A673 (cell line): ENCODE measurements at regions not wholly inside any gene's neighbourhood (a gene's known extent, or its start where the extent isn't known, plus 50 kb on each side); places are given as distances from the start of the nearest gene placed in this dataset.

Source experiments
- BruUV-seq: library from RNA; stranded (reverse); fragments of 400-500 nt; replicated peaks from 2 replicates; lab custom pipeline; 2021; lab: Mats Ljungman, UMichigan
- CTCF ChIA-PET: fragments of 300-600 bp; sonication (Branson Sonifier 250); formaldehyde crosslinking; loops from one replicate; lab custom pipeline; 2022; ENCODE audit warnings: antibody characterized with exemption; lab: Charles Lee
- POLR2A ChIA-PET: fragments of 300-600 bp; sonication (Branson Sonifier 250); formaldehyde crosslinking; loops from one replicate; lab custom pipeline; 2022; ENCODE audit warnings: antibody characterized with exemption; ENCODE audit not compliant: low non-redundant PET; lab: Charles Lee
- DNase-seq: peaks from one replicate; pipeline ENCODE4 v3.0.0-alpha.2; 2015; ENCODE audit warnings: low spot score
- H3K27ac ChIP-seq: fragments of 200-600 bp; sonication (generic); 2 replicates; pipeline ENCODE4 v1.5.1; 2016; ENCODE audit warnings: mixed run types, low read depth, mild to moderate bottlenecking, mixed read lengths, antibody characterized with exemption, low read length; ENCODE audit not compliant: poor library complexity, severe bottlenecking
- H3K27me3 ChIP-seq: fragments of 200-600 bp; sonication (generic); replicated peaks from 2 replicates; pipeline ENCODE4 v1.6.1; 2017; ENCODE audit warnings: mixed run types, low read depth, mild to moderate bottlenecking, mixed read lengths, antibody characterized with exemption, low read length; ENCODE audit not compliant: insufficient read depth, poor library complexity
- H3K36me3 ChIP-seq: fragments of 200-600 bp; sonication (generic); 2 replicates; pipeline ENCODE4 v1.6.1; 2016; ENCODE audit warnings: mixed run types, mild to moderate bottlenecking, mixed read lengths, antibody characterized with exemption, low read length; ENCODE audit not compliant: insufficient read depth, poor library complexity, severe bottlenecking
- H3K4me1 ChIP-seq: fragments of 200-600 bp; sonication (generic); 2 replicates; pipeline ENCODE4 v1.6.1; 2017; ENCODE audit warnings: mixed run types, mild to moderate bottlenecking, mixed read lengths, antibody characterized with exemption, low read length; ENCODE audit not compliant: insufficient read depth, poor library complexity, severe bottlenecking
- H3K4me3 ChIP-seq: fragments of 200-600 bp; sonication (generic); 2 replicates; pipeline ENCODE4 v1.5.1; 2016; ENCODE audit warnings: low read depth, mixed run types, mild to moderate bottlenecking, mixed read lengths, low read length; ENCODE audit not compliant: poor library complexity, severe bottlenecking
- H3K9me3 ChIP-seq: fragments of 200-600 bp; sonication (generic); 2 replicates; pipeline ENCODE4 v1.6.1; 2016; ENCODE audit warnings: mixed run types, low read depth, mild to moderate bottlenecking, mixed read lengths, antibody characterized with exemption, low read length; ENCODE audit not compliant: poor library complexity, severe bottlenecking
- EZH2 ChIP-seq: fragments of 200-600 bp; sonication (generic); IDR thresholded peaks from 2 replicates; pipeline ENCODE4 v1.6.1; 2017; ENCODE audit warnings: borderline replicate concordance, low read depth, mild to moderate bottlenecking, mixed read lengths, antibody characterized with exemption, low read length; ENCODE audit not compliant: poor library complexity, severe bottlenecking
- intact Hi-C: fragments of 100-400 bp; cut with micrococcal nuclease; formaldehyde crosslinking; loops from one replicate; pipeline ENCODE4 v1.10.0; 2022; ENCODE audit not compliant: unreplicated experiment
- TF ChIP-seq, protein P1 (sequence below): fragments of 300-800, 200-600 bp; sonication (generic); conservative IDR thresholded peaks from 2 replicates; pipeline ENCODE4 v1.5.1; 2017; ENCODE audit warnings: low read depth, mild to moderate bottlenecking, antibody characterized with exemption, low read length, moderate library complexity, mixed read lengths

DNA sequence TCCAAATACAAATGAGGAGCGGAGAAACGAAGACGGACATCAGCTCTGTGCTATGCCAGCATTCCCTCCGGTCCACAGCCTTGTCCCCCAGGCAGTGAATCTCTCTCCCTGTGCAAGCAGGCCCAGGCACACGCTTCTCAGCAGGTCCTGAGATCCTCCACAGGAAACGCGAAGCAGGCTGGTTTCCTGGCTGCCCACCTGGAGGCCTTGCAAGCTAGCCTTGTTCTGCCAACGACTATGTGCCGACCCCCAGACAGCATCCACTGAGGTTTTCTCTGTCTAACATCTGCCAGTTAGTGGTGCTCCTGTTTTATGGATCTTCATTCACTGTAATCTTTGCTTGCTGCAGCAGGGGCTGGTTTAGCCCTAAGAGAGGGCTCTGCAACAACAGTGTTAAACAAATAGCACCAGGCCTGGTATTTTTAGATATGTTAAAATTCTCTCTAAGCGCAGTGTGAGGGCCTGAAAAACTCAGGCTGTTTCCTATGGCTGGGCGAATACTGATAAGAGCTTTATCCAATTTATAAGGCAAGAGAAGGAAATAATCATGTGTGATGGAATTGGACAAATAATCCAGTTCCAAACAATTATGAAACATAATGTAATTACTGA, 386.0 kb upstream of the ARID1B start:
- ChIA-PET POLR2A (no interaction called here), CTCF (no interaction called here)
- no peaks in the 10 kb centered on the region for H3K4me1 ChIP-seq
- no peak for TF ChIP-seq EZH2
- TF ChIP-seq, protein P1, sequence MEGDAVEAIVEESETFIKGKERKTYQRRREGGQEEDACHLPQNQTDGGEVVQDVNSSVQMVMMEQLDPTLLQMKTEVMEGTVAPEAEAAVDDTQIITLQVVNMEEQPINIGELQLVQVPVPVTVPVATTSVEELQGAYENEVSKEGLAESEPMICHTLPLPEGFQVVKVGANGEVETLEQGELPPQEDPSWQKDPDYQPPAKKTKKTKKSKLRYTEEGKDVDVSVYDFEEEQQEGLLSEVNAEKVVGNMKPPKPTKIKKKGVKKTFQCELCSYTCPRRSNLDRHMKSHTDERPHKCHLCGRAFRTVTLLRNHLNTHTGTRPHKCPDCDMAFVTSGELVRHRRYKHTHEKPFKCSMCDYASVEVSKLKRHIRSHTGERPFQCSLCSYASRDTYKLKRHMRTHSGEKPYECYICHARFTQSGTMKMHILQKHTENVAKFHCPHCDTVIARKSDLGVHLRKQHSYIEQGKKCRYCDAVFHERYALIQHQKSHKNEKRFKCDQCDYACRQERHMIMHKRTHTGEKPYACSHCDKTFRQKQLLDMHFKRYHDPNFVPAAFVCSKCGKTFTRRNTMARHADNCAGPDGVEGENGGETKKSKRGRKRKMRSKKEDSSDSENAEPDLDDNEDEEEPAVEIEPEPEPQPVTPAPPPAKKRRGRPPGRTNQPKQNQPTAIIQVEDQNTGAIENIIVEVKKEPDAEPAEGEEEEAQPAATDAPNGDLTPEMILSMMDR: no peak
- H3K36me3 ChIP-seq: no peaks in the 10 kb centered on the region
- intact Hi-C loops: no loop called here
- BruUV-seq: no TSS peak
- H3K9me3 ChIP-seq: no peaks in the 10 kb centered on the region
- no peak overlapping the region for H3K4me3 ChIP-seq
- H3K27ac ChIP-seq: no peak overlapping the region
- H3K27me3 ChIP-seq: no peaks in the 10 kb centered on the region
- DNase-seq: no peak

DNA sequence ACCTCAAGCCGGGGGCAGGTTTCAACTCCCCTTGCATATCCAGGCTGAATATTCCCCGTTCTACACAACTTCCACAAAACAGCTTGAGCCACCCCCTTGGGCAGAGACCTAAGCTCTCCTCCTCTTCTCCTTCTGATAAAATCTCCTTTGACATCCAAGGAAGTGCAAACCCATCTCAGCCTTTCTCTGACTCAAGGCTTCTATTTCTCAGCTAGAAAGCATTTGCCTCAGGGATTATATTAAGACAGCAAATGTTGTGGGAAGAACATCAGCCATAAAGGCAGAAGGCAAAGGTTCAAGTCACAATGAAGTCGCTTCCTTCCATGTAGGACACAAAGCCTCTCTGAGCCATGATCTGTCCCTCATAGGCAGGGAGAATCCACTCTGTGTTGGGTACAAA, 386.6 kb upstream of the ARID1B start:
- TF ChIP-seq, protein P1: no peak
- TF ChIP-seq EZH2: no peak
- BruUV-seq: no TSS peak
- H3K27ac ChIP-seq: no peak overlapping the region
- no peak overlapping the region for H3K4me3 ChIP-seq
- DNase-seq: no peak
- intact Hi-C loops: no loop called here
- no peaks in the 10 kb centered on the region for H3K27me3 ChIP-seq
- ChIA-PET CTCF (no interaction called here), POLR2A (no interaction called here)
- no peaks in the 10 kb centered on the region for H3K4me1 ChIP-seq
- H3K36me3 ChIP-seq: no peaks in the 10 kb centered on the region
- H3K9me3 ChIP-seq: no peaks in the 10 kb centered on the region

DNA sequence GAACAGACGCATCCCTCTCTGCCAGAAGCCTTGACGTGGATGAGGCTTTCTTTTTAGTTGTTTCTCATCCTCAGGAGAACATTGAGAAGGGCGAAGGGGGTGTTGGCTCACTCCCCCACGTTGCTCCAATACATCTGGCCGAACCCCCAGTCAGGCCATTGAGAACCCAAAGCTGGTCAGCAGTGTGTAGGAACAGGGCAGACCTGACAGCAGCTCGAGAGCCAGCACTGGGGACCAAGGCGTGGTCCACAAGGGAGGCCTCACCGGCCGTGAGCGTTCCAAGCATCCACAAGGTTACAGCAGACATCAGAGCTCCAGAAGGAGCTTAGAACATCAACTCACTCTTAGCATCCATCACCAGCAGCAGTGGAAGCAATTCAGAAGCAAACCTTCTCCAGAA, 387.9 kb upstream of the ARID1B start:
- no peak overlapping the region for H3K4me3 ChIP-seq
- no peak for DNase-seq
- H3K4me1 ChIP-seq: no peaks in the 10 kb centered on the region
- TF ChIP-seq EZH2: no peak
- TF ChIP-seq, protein P1: no peak
- no TSS peak for BruUV-seq
- no peaks in the 10 kb centered on the region for H3K27me3 ChIP-seq
- H3K36me3 ChIP-seq: no peaks in the 10 kb centered on the region
- POLR2A ChIA-PET: no interaction called here
- intact Hi-C loops: no loop called here
- H3K27ac ChIP-seq: no peak overlapping the region
- CTCF ChIA-PET: no interaction called here
- H3K9me3 ChIP-seq: no peaks in the 10 kb centered on the region
